ENCODE measurements at regions not wholly inside any gene's neighbourhood (a gene's known extent, or its start where the extent isn't known, plus 50 kb on each side); places are given as distances from the start of the nearest gene placed in this dataset.

DNA sequence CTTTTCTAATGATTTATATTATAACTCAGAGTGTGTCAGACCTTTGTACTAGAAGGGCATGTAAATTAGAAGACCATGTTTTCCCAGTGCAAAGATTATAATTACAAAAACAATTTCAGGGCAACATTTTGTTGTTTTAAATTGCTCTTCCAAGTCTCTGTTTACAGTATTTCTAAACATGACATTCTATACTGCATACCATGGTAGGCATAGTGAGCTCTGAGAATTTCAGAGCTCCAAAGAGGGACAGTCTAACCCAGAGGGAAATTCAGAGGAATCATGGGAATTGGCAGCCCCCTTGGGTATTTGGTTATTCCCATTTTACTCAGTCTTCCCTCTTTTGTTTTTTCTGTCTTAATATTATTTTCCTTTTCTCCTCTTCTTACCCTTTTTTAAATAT lies 361.5 kb upstream of the SEMA6D start:
- no peak for DNase-seq

DNA sequence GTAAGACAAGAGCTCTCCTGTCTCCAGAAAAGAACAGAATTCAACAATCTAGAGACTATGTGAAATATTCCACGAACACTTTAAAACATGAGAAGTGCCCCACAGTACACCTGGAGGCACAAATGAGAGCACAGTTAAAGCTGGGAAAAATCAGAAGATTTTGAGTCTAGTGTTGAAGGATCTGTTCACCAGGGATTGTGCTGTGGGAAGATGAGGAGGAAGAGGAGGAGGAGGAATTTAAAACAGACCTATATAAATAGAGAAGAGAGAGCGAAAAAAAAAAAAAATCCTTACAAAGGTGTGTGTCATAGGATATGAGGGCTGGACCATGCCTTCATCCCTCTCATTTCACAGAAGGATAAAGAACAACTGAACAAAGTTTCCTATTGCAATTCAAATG lies 361.0 kb upstream of the SEMA6D start:
- DNase-seq = no peak

DNA sequence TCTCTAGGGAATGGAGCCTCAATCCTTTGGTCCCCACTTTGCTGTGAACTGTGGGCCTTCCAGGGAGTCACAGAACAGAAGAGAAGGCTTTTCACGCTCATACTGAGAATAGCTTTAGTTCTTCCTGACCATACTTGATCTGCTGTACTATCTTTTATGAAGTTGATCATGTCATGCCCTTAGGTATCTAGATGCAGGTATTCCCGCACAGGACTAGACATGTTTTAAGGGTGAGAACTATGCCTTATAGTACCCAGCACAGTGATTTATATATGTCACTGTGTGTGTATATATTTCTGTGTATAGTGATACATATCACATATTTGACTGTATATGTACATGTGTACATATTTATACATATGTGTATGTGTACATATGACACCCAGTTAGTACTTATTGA lies 358.4 kb upstream of the SEMA6D start:
- DNase-seq = no peak

DNA sequence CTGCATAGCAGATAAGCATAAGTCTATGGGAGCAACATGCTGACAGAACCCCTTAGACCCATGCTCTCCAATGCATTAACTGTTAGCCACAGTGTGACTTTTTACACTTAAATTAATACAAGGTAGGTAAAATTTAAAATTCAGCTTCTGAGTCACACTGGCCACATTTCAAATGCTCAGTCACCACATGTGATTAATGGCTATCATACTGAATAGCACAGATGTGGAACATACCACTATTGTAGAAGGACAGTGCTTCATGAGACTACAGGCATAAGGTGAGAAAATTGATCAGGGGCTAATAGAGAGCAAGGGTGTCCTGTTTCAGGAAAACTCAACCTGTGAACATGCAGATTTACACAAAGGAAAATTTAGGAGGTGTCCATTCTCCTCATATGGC lies 357.0 kb upstream of the SEMA6D start:
- DNase-seq = no peak

DNA sequence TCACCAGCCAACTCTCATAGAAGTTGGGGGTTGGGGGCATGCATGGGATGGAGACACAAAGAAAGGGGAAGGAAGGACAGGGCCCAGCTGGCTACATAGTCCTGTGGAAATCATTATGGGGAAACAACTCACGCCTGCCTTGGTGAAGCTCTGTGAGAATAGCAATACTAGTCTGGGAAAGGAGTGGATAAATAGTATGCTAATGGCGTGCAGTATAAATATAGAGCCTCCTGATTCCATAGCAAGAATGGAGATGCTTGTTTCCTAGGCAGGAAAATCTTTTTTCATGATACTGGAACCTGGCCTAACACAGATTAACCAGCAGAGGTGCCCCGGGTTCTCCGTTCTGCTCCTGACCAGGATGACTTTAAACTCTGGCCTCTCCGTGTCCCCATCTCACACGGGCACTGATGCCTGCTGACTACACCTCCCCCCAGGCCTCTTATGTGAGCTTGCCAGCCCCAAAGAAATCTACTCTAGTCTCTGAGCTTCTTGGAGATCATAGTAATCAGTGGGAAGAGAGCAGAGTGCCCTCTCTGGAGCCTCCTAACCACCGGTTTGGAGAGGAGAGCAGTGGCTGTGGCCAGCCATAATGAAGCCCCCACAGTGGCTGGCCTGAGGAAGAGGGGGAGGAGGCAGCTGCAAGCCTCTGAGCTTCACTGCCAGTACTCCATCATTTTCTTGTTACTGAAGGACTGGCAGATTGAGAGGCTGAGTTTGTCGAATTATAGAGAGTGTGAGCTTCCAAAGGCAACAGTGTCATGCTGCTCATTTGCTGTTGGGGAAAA lies 355.0 kb upstream of the SEMA6D start:
- DNase-seq = no peak

DNA sequence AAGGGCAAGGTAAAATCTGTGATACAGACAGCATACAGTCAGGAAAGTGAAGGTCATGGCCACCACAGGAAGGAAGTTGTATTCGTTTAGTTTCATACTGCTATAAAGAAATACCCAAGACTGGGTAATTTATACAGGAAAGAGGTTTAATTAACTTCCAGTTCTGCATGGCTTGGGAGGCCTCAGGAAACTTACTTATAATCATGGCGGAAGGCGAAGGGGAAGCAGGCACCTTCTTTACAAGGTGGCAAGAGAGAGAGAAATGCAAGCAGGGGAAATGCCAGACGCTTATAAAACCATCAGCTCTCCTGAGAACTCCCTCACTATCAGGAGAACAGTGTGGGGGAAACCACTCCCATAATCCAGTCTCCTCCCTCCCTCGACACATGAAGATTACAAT lies 353.7 kb upstream of the SEMA6D start:
- no peak for DNase-seq

DNA sequence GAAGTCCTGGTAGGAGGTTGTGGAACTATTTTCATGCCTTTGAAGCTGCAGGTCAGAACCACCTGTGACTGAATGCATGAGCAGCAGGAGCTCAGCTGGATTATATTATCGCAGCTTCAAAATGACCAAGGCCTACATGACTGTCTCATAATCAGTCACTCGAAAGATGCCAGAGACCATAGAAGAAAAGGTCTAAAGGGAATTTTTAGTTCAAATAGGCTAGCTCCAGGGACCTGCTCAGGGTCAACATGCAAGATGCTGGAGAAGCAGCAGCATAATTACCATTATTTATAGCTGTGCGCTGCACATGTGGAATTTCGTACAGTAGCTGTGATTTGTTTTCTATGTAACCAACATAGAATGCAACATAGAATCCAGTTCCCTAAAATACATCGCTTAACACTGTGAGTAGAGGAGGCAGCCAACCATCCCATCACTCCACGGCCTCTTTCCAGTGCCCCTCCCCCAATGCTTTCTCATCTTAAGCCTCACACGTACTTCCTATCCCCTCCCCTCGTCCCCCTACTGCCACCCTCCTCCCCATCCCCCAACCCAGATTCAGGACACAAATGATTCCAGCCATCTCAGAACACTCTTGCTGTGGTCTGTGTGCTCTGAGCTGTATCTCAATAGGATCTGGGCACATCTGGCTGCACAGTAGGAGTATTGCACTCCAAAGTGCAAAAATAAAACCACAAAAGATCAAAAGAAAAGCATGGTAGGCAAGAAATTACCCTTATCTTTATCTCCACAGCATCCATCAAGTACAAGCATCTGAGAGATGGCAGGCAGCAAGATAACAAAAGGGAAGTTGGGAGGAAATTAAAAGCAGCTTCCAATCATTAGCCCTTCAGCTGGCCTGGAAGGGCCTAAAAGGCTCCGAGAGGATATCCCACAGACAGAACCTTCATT lies 352.8 kb upstream of the SEMA6D start:
- DNase-seq = no peak

DNA sequence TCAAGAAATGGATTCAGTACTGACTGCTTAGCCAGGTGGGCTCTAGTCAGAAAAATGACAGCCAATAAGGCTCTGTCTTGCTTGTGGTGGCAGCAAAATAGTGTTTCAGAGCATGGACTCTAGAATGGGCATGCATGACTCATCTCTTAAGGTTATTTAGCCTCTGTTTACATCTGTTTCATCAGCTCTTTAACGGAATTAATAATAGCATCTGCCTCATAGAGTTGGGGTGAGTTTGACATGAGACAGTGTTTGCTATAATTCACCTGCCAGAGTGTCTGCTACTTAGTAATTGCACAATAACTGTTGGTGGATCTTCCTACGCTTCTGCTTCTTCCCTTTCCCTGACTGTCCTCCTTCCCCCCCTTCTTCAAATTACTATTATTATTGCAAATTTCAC lies 350.4 kb upstream of the SEMA6D start:
- no peak for DNase-seq

DNA sequence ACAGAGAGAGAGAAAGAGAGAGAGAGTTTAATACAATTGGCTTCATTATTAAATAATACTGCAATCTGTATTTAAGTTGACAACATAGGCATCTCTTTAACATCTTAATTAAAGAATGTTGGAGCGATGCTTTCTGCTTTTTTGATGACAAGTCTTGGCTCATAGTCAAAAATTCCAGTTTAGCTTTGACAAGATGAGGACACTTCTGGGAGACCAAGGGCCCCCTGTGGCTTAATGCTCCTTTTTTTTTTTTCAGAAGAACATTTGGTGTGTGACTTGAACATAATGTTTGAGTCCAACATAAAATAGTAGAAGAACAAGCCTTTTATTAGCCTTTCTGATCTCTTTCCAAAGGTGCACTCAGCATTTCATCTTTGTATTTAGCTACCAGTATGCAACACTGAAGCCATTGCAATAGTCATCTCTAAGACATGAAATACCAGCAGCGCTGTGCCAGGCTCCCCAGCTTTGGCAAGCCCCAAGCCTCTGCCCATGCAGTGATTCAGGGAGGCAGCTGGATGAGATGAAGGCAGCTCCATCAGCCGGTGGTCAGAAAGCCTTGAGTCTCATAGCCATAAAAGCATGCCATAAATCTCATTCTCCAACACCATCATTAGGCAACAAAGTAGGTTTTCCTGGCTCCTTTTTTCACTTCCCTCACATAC lies 349.4 kb upstream of the SEMA6D start:
- no peak for DNase-seq

DNA sequence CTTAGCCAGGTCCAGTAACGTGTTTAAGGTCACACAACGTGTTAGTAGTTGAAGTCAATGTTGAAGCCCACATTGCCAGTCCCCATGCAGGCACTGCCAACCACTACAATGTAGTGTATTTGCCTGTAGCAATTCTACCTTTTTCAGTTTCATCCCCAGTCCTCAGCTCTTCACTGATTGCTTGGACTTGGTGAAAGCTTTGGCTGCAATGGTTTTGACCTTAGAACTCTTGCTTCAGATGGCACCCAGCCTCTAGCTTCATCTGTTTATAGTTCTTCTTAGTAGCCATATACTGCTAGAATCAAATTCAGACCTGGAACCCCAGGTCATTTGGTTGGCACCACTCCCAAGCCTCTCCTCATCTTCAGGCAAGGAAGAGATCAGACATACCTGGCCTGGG lies 345.4 kb upstream of the SEMA6D start:
- no peak for DNase-seq

DNA sequence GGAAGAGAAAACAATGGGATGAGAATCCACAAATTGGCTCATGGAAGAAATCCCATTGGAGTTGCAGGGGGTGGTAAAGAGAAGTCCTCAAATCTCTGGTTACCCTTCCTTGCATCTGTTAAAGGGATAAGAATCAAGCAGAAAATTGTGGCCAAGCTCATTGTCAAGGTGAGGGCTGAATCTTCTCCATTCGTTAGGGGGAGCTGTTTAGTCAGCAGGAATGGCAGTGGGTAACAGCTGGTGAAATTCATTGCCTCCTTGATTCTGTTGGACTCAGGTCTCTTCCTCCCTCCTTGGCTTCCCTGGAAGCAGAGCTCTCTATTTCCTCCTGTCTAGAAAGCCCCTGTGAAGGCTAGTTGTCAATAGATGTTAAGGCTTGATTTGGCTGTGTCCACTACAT lies 343.1 kb upstream of the SEMA6D start:
- DNase-seq = no peak

DNA sequence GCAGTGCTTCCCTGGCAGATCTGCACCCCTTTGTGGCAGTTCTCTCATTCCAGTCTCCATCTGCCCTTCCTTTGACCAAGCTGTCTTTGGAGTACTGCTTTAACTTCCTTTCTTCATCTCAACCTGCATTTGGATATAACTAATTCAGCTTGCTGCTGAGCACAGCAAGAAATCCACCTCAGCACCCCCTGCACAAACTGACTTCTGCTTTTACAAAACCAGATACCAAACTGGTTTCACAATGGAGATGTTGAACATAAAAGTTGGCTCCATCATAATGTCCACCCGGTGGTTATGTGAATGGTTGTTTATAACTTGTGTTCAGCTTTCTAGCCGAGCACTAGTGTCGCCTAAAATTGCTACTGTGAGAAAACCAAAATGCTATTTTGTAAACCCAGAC lies 341.1 kb upstream of the SEMA6D start:
- no peak for DNase-seq

DNA sequence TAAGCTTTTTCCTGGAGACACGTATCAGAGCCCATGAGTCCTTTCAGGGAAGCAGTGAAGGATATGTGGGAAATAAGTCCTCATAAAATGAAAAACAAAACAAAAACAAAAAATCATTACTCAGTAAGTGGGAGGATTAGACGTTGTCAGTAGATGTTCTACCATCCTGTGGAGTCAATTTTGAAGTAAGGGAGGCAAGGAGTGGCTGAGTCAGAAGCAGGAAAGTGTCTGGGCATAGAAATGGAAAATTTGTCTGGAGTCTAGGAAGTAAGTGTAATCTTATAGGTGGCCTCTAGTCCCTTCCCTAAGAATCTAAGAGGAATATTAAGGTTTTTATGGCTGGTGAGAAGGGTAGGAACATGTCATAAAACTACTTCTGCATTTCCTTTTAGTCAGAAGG lies 339.8 kb upstream of the SEMA6D start:
- no peak for DNase-seq

DNA sequence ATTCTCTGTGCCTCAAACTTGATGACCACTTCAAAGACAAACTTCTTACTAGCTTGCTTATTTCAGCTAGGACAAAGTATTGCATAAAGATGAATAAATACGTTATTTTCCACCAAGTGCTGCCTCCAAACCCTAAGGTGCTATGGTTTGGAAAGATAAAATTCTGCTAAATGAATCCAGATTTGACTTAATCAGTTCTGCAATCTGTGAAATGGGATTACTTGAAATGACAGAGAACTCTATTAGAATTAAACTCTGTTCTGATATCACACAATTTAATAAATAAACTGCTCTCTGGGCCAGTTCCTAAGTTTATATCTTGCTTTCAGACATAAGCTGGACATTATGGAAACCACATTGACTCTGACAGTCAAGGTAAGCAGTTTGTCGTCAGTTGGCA lies 338.8 kb upstream of the SEMA6D start:
- no peak for DNase-seq

DNA sequence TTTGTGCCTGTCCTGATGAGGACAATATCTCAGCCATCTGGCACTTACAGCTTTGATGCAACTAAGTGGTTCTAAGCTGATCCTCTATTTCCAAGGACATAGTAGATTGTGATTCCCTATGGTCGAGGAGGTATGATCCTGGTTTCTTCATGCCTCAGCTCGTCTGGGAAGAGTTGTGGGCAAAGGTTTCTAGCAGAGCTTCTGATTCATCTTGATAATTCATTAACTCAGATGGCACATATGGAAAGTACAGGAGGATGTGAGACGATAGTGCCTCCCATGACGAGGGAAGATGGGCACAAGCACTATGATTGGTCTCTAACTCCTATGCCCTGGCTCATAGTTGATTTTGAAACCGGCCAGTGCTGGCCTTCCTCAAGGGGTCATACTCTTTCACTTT lies 334.2 kb upstream of the SEMA6D start:
- DNase-seq = no peak

DNA sequence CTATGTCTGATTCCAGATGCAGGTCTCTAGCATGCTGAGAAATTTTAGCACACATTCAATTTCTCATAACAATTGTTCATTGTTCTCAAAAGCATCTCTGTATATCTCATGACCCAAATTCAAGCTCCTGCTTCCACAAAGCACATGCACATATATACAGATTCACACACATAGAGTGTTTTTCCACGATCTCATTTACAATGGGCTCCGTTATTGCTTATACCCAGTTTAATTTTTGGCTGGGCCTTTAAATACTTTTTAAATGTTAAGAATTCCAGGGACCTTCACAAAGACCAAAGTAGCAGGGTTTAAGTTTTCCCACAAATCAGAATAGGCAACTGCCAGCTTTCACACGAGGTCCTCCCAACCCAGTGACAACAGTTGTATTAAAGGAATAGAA lies 333.5 kb upstream of the SEMA6D start:
- no peak for DNase-seq

DNA sequence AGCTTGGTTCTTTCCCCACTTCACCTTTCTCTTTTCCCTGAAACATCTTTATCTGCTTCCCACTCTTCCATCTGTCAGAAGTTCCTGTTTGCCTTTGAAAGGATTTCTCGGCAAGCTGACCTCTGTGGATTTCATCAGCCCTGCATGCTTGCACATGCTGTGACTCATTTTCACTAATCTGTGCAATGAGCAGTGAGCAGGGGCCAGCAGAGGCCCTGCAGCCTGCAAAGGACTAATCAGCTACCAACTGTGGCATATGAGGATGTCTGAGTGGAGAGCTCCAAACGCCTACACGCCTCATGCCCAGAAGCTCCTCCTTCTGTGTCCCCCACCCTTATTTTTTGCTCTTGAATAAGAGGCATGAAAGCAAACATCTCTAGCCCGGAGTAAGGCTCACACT lies 333.0 kb upstream of the SEMA6D start:
- DNase-seq = no peak

DNA sequence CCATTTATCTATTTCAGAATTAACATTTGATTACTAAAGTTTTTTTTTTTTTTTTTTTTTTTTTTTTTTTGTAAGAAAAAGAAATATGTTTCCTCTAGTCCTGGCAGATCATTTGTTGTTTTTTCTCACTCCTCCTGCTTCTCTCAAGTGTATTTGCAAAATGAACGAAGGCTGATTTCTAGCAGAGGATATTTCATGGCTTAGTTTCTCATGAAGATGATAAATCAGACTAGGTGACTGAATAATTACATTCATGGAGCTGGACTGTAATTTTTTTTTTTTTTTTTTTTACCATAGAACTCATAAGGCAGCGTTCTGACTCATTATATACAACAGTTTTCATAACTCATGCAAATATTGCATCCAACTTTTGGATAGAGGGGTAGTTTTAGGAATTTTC lies 332.5 kb upstream of the SEMA6D start:
- no peak for DNase-seq

DNA sequence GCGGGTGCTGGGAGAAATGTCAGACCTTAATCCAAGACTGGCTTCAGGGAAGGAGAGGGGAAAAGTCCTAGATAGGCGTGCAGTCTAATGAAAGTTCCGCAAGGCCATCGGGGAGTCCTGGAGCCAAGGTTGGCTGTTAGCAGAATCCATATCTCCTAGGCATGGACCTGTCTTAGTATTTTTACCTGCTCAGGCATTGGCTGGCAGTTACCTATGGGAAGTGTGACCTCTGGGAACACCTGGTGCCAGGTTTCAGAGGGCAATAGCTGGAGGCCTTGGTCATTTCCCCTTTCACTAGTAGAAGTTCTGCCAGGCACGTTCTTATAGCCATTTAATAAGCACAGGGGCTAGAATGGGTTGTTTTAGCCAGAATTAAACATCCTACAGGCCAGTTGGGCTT lies 330.8 kb upstream of the SEMA6D start:
- no peak for DNase-seq

DNA sequence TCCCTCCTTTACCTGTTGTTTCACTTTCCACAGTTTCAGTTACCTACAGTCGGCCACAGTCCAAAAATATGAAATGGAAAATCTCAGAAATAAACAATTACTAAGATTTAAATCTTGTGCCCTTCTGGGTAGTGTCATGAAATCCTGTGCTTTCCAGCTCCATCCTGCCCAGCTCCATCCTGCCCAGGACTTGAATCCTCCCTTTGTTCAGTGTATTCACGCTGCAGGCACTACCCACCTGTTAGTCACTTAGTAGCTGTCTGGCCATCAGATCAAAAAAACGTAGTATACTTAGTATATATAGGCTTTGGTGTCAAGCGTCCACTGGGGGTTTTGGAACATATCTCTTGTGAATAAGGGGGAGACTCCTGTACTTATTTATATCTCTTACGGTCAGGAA lies 329.0 kb upstream of the SEMA6D start:
- no peak for DNase-seq

DNA sequence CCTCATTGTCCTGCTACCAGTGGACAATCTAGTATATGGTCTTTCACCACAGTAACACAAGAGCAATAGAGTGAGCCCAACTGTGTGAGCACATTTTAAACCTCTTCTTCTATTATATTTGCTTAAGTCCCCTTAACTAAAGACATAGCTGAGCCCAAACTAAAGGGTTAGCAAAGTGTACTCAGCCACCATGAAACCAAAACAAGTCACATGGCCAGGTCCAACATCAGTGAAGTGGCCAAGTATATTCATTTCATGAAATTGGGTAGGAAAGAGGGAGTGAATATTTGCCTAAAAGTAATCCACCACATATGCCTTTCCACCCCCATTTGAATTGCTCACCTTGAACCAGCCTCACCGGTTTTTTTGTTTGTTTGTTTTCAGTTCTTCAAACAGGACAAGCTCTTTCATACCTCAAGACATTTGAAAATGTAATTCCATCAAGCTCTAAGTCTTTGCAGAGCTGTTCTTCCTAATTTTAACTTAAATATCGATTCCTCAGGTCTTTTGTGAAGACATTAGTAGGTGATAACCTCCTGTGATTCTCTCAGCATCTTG lies 327.0 kb upstream of the SEMA6D start:
- no peak for DNase-seq

DNA sequence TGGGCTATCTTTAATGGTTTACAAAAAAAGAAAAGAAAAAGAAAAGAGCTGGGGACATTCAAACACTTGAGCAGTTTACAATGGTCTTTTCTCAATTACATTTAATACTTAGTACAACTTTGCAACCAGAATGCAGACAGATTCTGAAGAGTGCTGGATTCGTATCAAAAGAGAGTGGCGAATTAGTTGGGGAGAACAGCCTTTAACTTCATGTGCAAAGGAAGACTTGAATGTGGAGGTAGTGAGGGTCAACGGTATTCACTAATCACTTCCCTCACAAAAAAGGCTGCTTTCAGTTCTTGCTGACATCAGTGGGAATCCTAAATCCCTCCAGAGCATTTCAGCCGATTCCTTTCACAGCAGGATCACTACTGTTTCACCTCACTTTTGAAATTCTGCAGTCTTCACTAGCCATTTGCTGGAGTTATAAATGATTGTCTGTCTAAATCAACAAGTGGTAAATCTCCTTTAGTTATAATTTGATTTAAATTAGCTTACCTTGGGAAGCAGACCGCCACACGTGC lies 323.0 kb upstream of the SEMA6D start:
- DNase-seq = no peak

DNA sequence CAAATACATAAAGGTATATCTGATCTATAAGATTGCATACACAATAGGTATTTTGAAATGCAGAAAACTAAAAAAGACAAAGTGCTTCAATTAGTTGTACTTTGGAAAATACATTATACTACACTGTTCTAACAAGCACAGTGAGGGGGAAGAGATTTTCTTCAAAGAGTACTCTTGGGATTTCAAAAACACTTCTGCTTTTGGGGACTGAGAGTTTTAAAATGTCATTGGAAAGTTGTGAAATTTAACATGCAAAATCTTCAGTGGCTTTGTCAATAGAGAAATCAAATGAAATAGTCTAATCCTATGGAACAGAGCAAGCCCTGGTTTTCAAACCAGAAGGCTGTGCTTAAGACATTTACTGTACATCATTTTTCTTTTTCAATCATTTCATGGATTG lies 322.2 kb upstream of the SEMA6D start:
- no peak for DNase-seq

Data from CD4-positive, alpha-beta T cell treated with Interleukin-15 for 1 hour (primary cell).